ENCODE measurements at regions not wholly inside any gene's neighbourhood (a gene's known extent, or its start where the extent isn't known, plus 50 kb on each side); places are given as distances from the start of the nearest gene placed in this dataset.

- Mint-ChIP-seq H3K36me3 (ENCODE audit: low read depth) (no peaks in the 10 kb centered on the region), H3K4me1 (ENCODE audit: low read depth) (no peaks in the 10 kb centered on the region), H3K9me3 (no peaks in the 10 kb centered on the region)
Measured at GRCh38 chr3:106805625-106806024, 571.6 kb upstream of the CCDC54 start.

GRCh38 chr3:106806964-106807363 is 570.3 kb upstream of the CCDC54 start:
- H3K9me3 Mint-ChIP-seq = no peaks in the 10 kb centered on the region
- H3K27ac Mint-ChIP-seq = no peak overlapping the region
- H3K4me3 Mint-ChIP-seq = no peak overlapping the region
- no peaks in the 10 kb centered on the region for H3K27me3 Mint-ChIP-seq
- H3K36me3 Mint-ChIP-seq (ENCODE audit: low read depth) = no peaks in the 10 kb centered on the region
- no peaks in the 10 kb centered on the region for H3K4me1 Mint-ChIP-seq (ENCODE audit: low read depth)

More at GRCh38 chr3:106805625-106806024, 571.6 kb upstream of the CCDC54 start:
- no peak overlapping the region for H3K4me3 Mint-ChIP-seq
- H3K27ac Mint-ChIP-seq = no peak overlapping the region
- H3K27me3 Mint-ChIP-seq = no peaks in the 10 kb centered on the region

GRCh38 chr3:106809041-106809440 is 568.2 kb upstream of the CCDC54 start:
- no peaks in the 10 kb centered on the region for H3K9me3 Mint-ChIP-seq
- H3K4me1 Mint-ChIP-seq (ENCODE audit: low read depth) = no peaks in the 10 kb centered on the region
- no peak overlapping the region for H3K4me3 Mint-ChIP-seq
- peaks cover 2% of the 10 kb centered on the region for H3K27me3 Mint-ChIP-seq
- H3K36me3 Mint-ChIP-seq (ENCODE audit: low read depth) = no peaks in the 10 kb centered on the region
- H3K27ac Mint-ChIP-seq = no peak overlapping the region

- no peak overlapping the region for H3K4me3 Mint-ChIP-seq
- H3K27ac Mint-ChIP-seq = no peak overlapping the region
- H3K36me3 Mint-ChIP-seq (ENCODE audit: low read depth) = no peaks in the 10 kb centered on the region
- no peaks in the 10 kb centered on the region for H3K9me3 Mint-ChIP-seq
- H3K4me1 Mint-ChIP-seq (ENCODE audit: low read depth) = no peaks in the 10 kb centered on the region
- H3K27me3 Mint-ChIP-seq = peaks cover 3% of the 10 kb centered on the region
Measured at GRCh38 chr3:106809623-106810299, 567.5 kb upstream of the CCDC54 start.

- H3K9me3 Mint-ChIP-seq = no peaks in the 10 kb centered on the region
- H3K36me3 Mint-ChIP-seq (ENCODE audit: low read depth) = no peaks in the 10 kb centered on the region
- peaks cover 3% of the 10 kb centered on the region for H3K27me3 Mint-ChIP-seq
- no peaks in the 10 kb centered on the region for H3K4me1 Mint-ChIP-seq (ENCODE audit: low read depth)
- no peak overlapping the region for H3K4me3 Mint-ChIP-seq
- H3K27ac Mint-ChIP-seq = no peak overlapping the region
Measured at GRCh38 chr3:106810300-106810875, 566.9 kb upstream of the CCDC54 start.

- Mint-ChIP-seq H3K9me3 (no peaks in the 10 kb centered on the region), H3K36me3 (ENCODE audit: low read depth) (no peaks in the 10 kb centered on the region), H3K27me3 (peaks cover 3% of the 10 kb centered on the region), H3K4me1 (ENCODE audit: low read depth) (no peaks in the 10 kb centered on the region), H3K4me3 (no peak overlapping the region), H3K27ac (no peak overlapping the region)
Measured at GRCh38 chr3:106811376-106811775, 565.9 kb upstream of the CCDC54 start.

- Mint-ChIP-seq H3K4me3 (no peak overlapping the region), H3K27me3 (peaks cover 7% of the 10 kb centered on the region), H3K36me3 (ENCODE audit: low read depth) (no peaks in the 10 kb centered on the region), H3K9me3 (no peaks in the 10 kb centered on the region), H3K27ac (no peak overlapping the region), H3K4me1 (ENCODE audit: low read depth) (no peaks in the 10 kb centered on the region)
Measured at GRCh38 chr3:106813742-106814141, 563.5 kb upstream of the CCDC54 start.

- no peaks in the 10 kb centered on the region for H3K36me3 Mint-ChIP-seq (ENCODE audit: low read depth)
- H3K4me1 Mint-ChIP-seq (ENCODE audit: low read depth) = no peaks in the 10 kb centered on the region
- H3K4me3 Mint-ChIP-seq = no peak overlapping the region
- no peaks in the 10 kb centered on the region for H3K9me3 Mint-ChIP-seq
- H3K27ac Mint-ChIP-seq = no peak overlapping the region
- peaks cover 7% of the 10 kb centered on the region for H3K27me3 Mint-ChIP-seq
Measured at GRCh38 chr3:106814231-106814630, 563.0 kb upstream of the CCDC54 start.

GRCh38 chr3:106816838-106817237 is 560.4 kb upstream of the CCDC54 start:
- Mint-ChIP-seq H3K36me3 (ENCODE audit: low read depth) (no peaks in the 10 kb centered on the region), H3K4me3 (no peak overlapping the region)

GRCh38 chr3:106817706-106818105 is 559.5 kb upstream of the CCDC54 start:
- Mint-ChIP-seq H3K4me1 (ENCODE audit: low read depth) (no peaks in the 10 kb centered on the region), H3K27ac (no peak overlapping the region), H3K27me3 (peaks cover 7% of the 10 kb centered on the region), H3K36me3 (ENCODE audit: low read depth) (no peaks in the 10 kb centered on the region), H3K9me3 (no peaks in the 10 kb centered on the region), H3K4me3 (no peak overlapping the region)

More at GRCh38 chr3:106816838-106817237, 560.4 kb upstream of the CCDC54 start:
- no peaks in the 10 kb centered on the region for H3K4me1 Mint-ChIP-seq (ENCODE audit: low read depth)
- no peaks in the 10 kb centered on the region for H3K9me3 Mint-ChIP-seq
- peaks cover 7% of the 10 kb centered on the region for H3K27me3 Mint-ChIP-seq
- no peak overlapping the region for H3K27ac Mint-ChIP-seq

- no peak overlapping the region for H3K27ac Mint-ChIP-seq
- no peaks in the 10 kb centered on the region for H3K4me1 Mint-ChIP-seq (ENCODE audit: low read depth)
- no peaks in the 10 kb centered on the region for H3K9me3 Mint-ChIP-seq
- no peak overlapping the region for H3K4me3 Mint-ChIP-seq
- H3K27me3 Mint-ChIP-seq = peaks cover 4% of the 10 kb centered on the region
- no peaks in the 10 kb centered on the region for H3K36me3 Mint-ChIP-seq (ENCODE audit: low read depth)
Measured at GRCh38 chr3:106819440-106819839, 557.8 kb upstream of the CCDC54 start.

- no peaks in the 10 kb centered on the region for H3K36me3 Mint-ChIP-seq (ENCODE audit: low read depth)
Measured at GRCh38 chr3:106820726-106821362, 556.4 kb upstream of the CCDC54 start.

GRCh38 chr3:106821801-106822200 is 555.4 kb upstream of the CCDC54 start:
- H3K9me3 Mint-ChIP-seq = no peaks in the 10 kb centered on the region
- peaks cover 4% of the 10 kb centered on the region for H3K27me3 Mint-ChIP-seq
- H3K27ac Mint-ChIP-seq = no peak overlapping the region
- H3K36me3 Mint-ChIP-seq (ENCODE audit: low read depth) = no peaks in the 10 kb centered on the region
- H3K4me3 Mint-ChIP-seq = no peak overlapping the region
- no peaks in the 10 kb centered on the region for H3K4me1 Mint-ChIP-seq (ENCODE audit: low read depth)

More at GRCh38 chr3:106820726-106821362, 556.4 kb upstream of the CCDC54 start:
- Mint-ChIP-seq H3K4me3 (no peak overlapping the region), H3K27ac (no peak overlapping the region), H3K9me3 (no peaks in the 10 kb centered on the region), H3K4me1 (ENCODE audit: low read depth) (no peaks in the 10 kb centered on the region), H3K27me3 (peaks cover 4% of the 10 kb centered on the region)

GRCh38 chr3:106822204-106822603 is 555.0 kb upstream of the CCDC54 start:
- peaks cover 4% of the 10 kb centered on the region for H3K27me3 Mint-ChIP-seq
- H3K27ac Mint-ChIP-seq = no peak overlapping the region
- H3K4me1 Mint-ChIP-seq (ENCODE audit: low read depth) = no peaks in the 10 kb centered on the region
- H3K36me3 Mint-ChIP-seq (ENCODE audit: low read depth) = no peaks in the 10 kb centered on the region
- H3K9me3 Mint-ChIP-seq = no peaks in the 10 kb centered on the region
- no peak overlapping the region for H3K4me3 Mint-ChIP-seq

- Mint-ChIP-seq H3K9me3 (no peaks in the 10 kb centered on the region), H3K27me3 (no peaks in the 10 kb centered on the region), H3K36me3 (ENCODE audit: low read depth) (no peaks in the 10 kb centered on the region), H3K4me1 (ENCODE audit: low read depth) (no peaks in the 10 kb centered on the region), H3K4me3 (no peak overlapping the region), H3K27ac (no peak overlapping the region)
Measured at GRCh38 chr3:106823701-106824100, 553.5 kb upstream of the CCDC54 start.
